SU-DHL-6 (cell line): ENCODE measurements at regions not wholly inside any gene's neighbourhood (a gene's known extent, or its start where the extent isn't known, plus 50 kb on each side); places are given as distances from the start of the nearest gene placed in this dataset.

Experiments used
- H2AFZ ChIP-seq: fragments of 200-600 bp; sonication (generic); 2 replicates; pipeline ENCODE4 v1.6.1; 2014; ENCODE audit warnings: low read depth, mild to moderate bottlenecking, moderate library complexity, mixed read lengths, antibody characterized with exemption, low read length; ENCODE audit not compliant: severe bottlenecking
- H3F3A ChIP-seq: fragments of 200-600 bp; shearing (Covaris generic); 2 replicates; pipeline ENCODE4 v1.6.0; 2016; ENCODE audit warnings: antibody characterized with exemption, mild to moderate bottlenecking; ENCODE audit not compliant: insufficient read depth
- H3K27ac ChIP-seq: fragments of 200-600 bp; sonication (generic); 2 replicates; pipeline ENCODE4 v1.5.1; 2016; ENCODE audit warnings: low read depth, mild to moderate bottlenecking, low read length, moderate library complexity, mixed read lengths
- H3K27me3 ChIP-seq: fragments of 200-600 bp; sonication (generic), shearing (Covaris generic); 2 replicates; pipeline ENCODE4 v1.6.0; 2014; ENCODE audit warnings: mild to moderate bottlenecking, low read length
- H3K36me3 ChIP-seq: fragments of 200-600 bp; sonication (generic); 2 replicates; pipeline ENCODE4 v1.6.1; 2014; ENCODE audit warnings: mild to moderate bottlenecking, low read length, mixed read lengths
- H3K4me2 ChIP-seq: fragments of 300-600, 200-600 bp; shearing (Covaris generic), sonication (generic); 2 replicates; pipeline ENCODE4 v1.6.0; 2014; ENCODE audit warnings: low read length, low read depth, mild to moderate bottlenecking; ENCODE audit not compliant: poor library complexity, severe bottlenecking
- H3K4me3 ChIP-seq: fragments of 200-600 bp; sonication (generic); 2 replicates; pipeline ENCODE4 v1.5.1; 2014; ENCODE audit warnings: antibody characterized with exemption, low read length, mild to moderate bottlenecking, mixed read lengths; ENCODE audit not compliant: insufficient read depth, poor library complexity, severe bottlenecking
- H3K79me2 ChIP-seq: fragments of 200-600 bp; sonication (generic); 2 replicates; pipeline ENCODE4 v1.6.1; 2014; ENCODE audit warnings: mild to moderate bottlenecking, low read length, moderate library complexity; ENCODE audit not compliant: insufficient read depth
- H3K9ac ChIP-seq: fragments of 200-600 bp; sonication (generic); 2 replicates; pipeline ENCODE4 v1.7.0; 2014; ENCODE audit warnings: mild to moderate bottlenecking, low read length
- H3K9me2 ChIP-seq: fragments of 200-600 bp; sonication (generic); replicated peaks from 2 replicates; pipeline ENCODE4 v1.6.1; 2014; ENCODE audit warnings: low read length; ENCODE audit not compliant: insufficient read depth
- H3K9me3 ChIP-seq: fragments of 200-600 bp; sonication (generic); 2 replicates; pipeline ENCODE4 v1.6.1; 2014; ENCODE audit warnings: low read length, mixed read lengths; ENCODE audit not compliant: insufficient read depth
- H4K20me1 ChIP-seq: fragments of 200-600 bp; sonication (generic); 2 replicates; pipeline ENCODE4 v1.6.1; 2014; ENCODE audit warnings: low read depth, mild to moderate bottlenecking, antibody characterized with exemption, low read length, moderate library complexity, mixed read lengths
- EZH2phosphoT487 ChIP-seq: fragments of 200-600 bp; sonication (generic), shearing (Covaris generic); conservative IDR thresholded peaks from 2 replicates; pipeline ENCODE4 v1.6.1; 2018; ENCODE audit warnings: mild to moderate bottlenecking, antibody characterized with exemption, low read length, moderate library complexity, mixed read lengths
- TF ChIP-seq, protein P1 (sequence below): fragments of 200-600 bp; sonication (generic); IDR thresholded peaks from one replicate; pipeline ENCODE4 v1.5.1; 2017; ENCODE audit warnings: antibody characterized with exemption, mild to moderate bottlenecking, low read length, moderate library complexity; ENCODE audit not compliant: insufficient read depth, poor library complexity, severe bottlenecking

DNA sequence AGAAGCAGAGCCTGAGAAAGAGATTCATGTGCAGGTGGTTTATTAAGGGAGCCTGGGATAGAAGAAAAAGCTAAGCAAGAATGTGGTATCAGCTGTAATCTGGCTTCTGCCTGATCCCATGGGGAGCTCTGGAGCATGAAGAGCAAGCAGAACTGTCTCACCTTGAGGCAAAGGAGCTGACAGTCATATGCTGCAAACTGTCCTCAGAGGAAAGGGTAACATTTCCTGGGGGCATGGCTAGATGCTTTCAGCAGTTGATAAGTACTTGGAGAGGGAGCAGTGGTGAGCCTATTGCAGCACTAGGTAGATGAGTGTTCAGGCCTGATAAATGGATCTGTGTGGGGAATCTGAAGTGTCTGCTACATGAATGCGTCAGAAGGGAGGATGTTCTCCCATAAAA lies 621.5 kb upstream of the BTBD3 start:
- H3F3A ChIP-seq, result no peaks in the 10 kb centered on the region

DNA sequence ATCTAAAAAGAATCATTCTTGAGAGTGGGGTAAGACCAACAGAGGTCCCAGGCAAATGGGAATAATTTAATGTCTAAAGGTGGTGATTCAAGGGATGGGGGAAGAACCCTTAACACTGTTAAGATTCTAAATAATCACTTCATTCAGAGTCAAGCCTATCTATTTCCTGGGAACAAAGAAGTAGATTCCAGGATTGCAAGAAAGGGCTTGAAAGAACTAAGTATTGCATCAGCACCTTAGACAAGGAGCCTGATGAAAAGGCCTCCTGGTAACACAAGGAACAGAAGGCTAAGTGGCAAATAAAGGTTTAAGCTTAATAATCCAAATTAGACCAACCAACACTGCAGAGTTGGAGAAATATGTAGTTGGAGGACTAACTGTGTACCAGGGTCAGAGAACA lies 620.7 kb upstream of the BTBD3 start:
- no peak overlapping the region for H2AFZ ChIP-seq
- H3K27ac ChIP-seq, result no peak overlapping the region
- H3K4me2 ChIP-seq, result no peak overlapping the region
- H3K9ac ChIP-seq, result no peak overlapping the region
- no peaks in the 10 kb centered on the region for H4K20me1 ChIP-seq
- H3K27me3 ChIP-seq, result no peaks in the 10 kb centered on the region
- H3F3A ChIP-seq, result no peaks in the 10 kb centered on the region
- H3K9me2 ChIP-seq, result no peaks in the 10 kb centered on the region
- no peaks in the 10 kb centered on the region for H3K36me3 ChIP-seq
- TF ChIP-seq, protein P1, sequence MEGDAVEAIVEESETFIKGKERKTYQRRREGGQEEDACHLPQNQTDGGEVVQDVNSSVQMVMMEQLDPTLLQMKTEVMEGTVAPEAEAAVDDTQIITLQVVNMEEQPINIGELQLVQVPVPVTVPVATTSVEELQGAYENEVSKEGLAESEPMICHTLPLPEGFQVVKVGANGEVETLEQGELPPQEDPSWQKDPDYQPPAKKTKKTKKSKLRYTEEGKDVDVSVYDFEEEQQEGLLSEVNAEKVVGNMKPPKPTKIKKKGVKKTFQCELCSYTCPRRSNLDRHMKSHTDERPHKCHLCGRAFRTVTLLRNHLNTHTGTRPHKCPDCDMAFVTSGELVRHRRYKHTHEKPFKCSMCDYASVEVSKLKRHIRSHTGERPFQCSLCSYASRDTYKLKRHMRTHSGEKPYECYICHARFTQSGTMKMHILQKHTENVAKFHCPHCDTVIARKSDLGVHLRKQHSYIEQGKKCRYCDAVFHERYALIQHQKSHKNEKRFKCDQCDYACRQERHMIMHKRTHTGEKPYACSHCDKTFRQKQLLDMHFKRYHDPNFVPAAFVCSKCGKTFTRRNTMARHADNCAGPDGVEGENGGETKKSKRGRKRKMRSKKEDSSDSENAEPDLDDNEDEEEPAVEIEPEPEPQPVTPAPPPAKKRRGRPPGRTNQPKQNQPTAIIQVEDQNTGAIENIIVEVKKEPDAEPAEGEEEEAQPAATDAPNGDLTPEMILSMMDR, result no peak
- no peak for TF ChIP-seq EZH2phosphoT487
- H3K79me2 ChIP-seq, result no peaks in the 10 kb centered on the region
- no peak overlapping the region for H3K4me3 ChIP-seq
- H3K9me3 ChIP-seq, result no peaks in the 10 kb centered on the region

More for the DNA sequence above, 621.5 kb upstream of the BTBD3 start:
- Histone ChIP-seq H3K27ac (no peak overlapping the region), H3K4me2 (no peak overlapping the region), H3K9me3 (no peaks in the 10 kb centered on the region), H3K9me2 (no peaks in the 10 kb centered on the region), H3K36me3 (no peaks in the 10 kb centered on the region), H4K20me1 (no peaks in the 10 kb centered on the region), H3K79me2 (no peaks in the 10 kb centered on the region), H3K9ac (no peak overlapping the region), H3K27me3 (no peaks in the 10 kb centered on the region), H3K4me3 (no peak overlapping the region), H2AFZ (no peak overlapping the region)
- no peak for TF ChIP-seq EZH2phosphoT487
- TF ChIP-seq, protein P1, result no peak

DNA sequence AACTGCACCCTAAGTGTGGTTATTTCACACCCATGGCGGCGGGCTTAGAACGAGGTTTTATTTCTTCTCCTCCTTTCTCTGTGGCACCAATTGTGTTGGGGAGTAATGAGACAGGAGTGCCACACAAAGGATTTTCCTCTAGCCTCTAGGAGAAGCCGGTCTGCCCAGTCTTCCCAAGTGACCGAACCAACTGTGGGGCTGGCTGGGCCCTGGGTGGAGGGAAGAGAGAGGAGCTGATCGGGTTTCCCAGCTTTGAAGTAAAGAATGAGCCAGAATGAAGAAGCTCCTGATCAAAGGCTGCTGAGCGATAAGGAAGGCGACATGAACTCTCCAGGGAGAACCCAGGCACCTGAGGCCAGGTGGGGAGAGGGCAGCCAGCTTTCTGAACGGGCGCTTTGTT lies 616.0 kb upstream of the BTBD3 start:
- H3K9ac ChIP-seq, result no peak overlapping the region
- H3K36me3 ChIP-seq, result no peaks in the 10 kb centered on the region
- H4K20me1 ChIP-seq, result no peaks in the 10 kb centered on the region
- H3F3A ChIP-seq, result no peaks in the 10 kb centered on the region
- H2AFZ ChIP-seq, result no peak overlapping the region
- no peak for TF ChIP-seq EZH2phosphoT487
- TF ChIP-seq, protein P1, result no peak
- H3K4me2 ChIP-seq, result no peak overlapping the region
- no peak overlapping the region for H3K4me3 ChIP-seq
- H3K9me2 ChIP-seq, result no peaks in the 10 kb centered on the region
- no peak overlapping the region for H3K27ac ChIP-seq
- H3K27me3 ChIP-seq, result no peaks in the 10 kb centered on the region
- H3K9me3 ChIP-seq, result no peaks in the 10 kb centered on the region
- H3K79me2 ChIP-seq, result no peaks in the 10 kb centered on the region
